ENCODE measurements at regions not wholly inside any gene's neighbourhood (a gene's known extent, or its start where the extent isn't known, plus 50 kb on each side); places are given as distances from the start of the nearest gene placed in this dataset.

DNA sequence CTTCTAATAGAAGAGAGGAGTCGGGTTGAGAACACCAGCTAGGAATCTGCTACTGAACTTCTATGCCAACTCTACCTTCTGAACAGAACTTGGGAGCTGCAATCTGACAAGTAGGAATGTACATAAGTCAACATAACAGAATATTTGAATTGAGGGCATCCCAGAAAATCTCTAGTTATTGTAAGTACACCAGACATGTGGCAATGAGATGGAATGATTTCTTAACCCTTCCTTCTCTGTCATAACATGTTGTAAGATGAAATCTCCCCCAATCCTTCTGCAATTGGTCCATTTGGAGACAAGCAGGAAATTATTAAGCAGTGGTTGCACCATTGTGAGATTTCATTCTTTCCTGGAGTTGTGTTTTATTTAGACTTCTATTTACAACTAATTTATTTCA is 68.7 kb upstream of the TMPO start:
- no peak for DNase-seq

DNA sequence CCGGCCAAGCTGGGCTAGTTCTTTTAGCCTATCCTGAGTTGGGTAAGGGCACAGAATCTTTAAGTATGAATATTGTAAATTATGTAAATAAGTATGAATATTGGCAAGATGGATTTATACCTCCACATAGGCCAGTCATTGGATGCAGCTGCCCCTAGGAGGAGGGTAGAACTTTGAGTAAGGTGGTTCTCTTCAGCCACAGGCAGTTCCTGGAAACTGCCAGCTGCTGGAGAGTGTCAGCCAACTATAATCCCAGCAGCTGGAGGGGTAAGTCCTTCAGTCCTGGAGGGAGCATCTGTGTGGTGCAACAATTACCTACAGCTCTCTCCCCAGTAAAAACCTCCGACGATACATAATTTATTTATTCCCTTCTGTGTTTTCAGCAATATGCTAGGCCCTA is 65.8 kb upstream of the TMPO start:
- DNase-seq: no peak

DNA sequence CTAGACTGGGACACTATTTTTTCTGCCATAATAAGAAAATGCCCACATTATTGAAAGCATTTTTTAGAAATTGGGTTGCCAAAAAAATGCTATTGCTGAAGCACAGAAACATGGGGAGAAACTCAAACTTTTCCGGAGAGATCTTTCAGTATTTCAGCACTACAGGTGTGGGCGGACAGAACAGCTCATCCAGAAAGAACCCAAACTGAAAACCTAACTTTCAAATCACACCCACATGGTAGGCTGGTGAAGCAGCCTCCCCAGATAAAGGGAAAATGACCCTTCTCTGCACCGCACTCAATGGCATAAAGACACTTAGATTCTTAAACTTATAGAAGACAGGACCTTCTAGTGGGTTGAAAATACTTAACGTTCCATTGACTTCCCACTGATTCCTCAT is 62.3 kb upstream of the TMPO start:
- no peak for DNase-seq

DNA sequence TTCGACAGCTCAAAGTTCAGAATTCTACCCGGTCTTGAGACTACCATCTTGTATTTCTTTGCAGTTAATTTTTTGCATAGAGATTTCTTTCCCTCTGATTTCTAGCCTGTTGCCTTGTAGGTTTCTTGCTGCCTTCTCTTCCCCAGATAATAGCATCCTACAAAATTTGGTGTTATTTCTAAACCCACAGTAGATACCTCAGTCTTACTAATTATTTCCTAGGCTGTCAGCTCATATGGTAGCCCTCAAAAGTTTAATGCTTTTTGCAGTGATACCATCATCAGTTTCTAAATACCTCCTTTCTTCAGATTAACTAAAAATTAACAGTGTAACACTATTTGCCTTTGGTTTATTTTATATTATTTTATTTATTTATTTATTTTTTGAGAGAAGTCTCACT is 61.9 kb upstream of the TMPO start:
- DNase-seq: no peak

DNA sequence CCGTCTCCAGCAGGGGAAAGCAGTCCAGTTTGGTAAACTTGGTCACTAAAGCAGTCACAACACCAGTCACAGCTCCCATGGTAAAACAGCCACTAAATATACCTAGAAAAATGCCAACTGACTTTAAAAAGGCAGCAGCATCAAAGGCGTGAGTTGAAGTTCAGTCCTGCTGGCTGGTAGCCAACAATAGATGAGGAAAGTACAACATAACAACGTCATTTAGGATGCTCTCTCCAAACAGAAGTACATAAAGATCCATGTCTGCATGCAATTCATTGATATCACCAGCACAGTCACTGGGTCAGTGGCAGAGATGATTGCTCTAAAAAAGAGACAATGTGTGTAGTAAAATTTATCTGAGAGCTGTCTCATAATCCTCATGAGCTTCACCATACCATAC is 59.3 kb upstream of the TMPO start:
- DNase-seq: no peak

DNA sequence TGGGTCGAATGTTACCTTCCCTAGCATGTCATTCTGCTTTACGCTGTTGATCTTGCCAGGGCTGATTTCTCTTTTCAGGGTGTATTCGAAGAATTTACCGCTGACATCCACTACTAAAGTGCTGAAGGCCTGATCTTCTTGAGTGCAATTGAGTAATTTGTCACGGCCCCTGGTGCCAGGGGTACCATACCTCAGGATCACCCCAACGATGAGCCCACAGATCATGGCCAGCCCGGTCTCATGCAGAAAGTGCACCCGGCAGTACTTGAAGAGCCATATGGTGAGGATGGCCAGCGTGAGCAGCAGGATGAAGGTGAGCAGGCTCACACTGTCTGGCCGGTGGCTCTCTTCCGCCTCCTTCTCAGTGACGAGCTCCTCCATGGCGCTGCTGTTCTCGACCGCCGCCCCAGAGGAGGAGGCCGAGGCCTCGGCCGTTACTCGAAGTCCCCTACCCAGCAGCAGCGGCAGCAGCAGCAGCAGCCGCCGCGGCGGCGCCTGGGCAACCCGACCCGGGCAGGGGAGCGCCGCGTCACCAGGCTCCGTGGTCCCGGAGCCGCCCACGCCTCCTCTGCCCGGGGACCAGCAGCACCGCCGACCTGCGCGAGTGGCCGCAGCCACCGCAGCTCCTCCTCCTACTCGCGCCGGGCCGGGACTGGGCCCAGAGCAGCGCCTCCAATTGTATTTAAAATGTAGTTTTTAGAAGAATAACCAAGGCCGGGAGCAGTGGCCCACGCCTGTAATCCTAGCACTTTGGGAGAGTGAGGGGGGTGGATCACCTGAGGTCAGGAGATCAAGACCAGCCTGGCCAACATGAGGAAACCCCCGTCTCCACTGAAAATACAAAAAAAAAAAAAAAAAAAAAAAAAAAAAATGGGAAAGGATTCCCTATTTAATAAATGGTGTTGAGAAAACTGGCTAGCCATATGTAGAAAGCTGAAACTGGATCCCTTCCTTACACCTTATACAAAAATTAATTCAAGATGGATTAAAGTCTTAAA is 58.5 kb upstream of the TMPO start:
- DNase-seq: peak; percentile 82

DNA sequence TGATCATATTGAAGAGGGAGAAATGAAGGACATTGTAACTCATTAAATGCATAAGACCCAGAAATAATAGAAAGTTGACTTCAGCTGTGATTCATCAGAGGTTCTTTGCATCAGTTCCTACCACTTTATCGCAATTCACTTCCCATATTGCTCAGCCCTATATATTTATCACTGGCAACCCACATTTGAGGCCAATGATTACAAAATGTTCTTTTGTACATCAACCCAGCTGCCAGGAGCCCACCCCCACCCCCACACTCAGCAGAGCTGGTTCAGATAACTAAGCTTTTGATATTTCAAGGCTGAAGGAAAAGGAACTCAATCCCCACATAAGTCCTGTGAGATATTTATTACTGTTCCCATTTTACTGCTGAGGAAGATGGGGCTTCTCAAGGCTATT is 51.2 kb upstream of the TMPO start:
- no peak for DNase-seq

DNA sequence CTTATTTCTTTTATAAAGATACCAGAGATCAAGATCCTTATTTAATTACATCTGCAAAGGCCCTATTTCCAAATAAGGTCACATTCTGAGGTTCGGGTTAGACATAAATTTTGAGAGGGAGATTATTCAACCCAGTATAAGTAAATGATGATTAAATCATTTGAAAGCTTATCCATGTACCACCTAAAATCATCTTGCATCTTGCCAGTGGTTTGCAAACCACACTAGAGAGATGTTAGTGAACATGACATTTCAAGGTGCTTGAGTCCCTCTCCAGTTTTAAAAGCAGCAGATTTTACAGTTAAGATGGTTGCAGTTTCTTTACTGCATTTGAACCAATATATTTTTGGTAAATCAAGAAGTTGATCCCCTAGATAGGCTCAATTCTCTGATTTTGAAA is 49.9 kb upstream of the TMPO start:
- no peak for DNase-seq

All from NCI-H146 (cell line).